BLaER1 (cell line): ENCODE measurements at regions not wholly inside any gene's neighbourhood (a gene's known extent, or its start where the extent isn't known, plus 50 kb on each side); places are given as distances from the start of the nearest gene placed in this dataset.

ENCODE experiments used
- H3K27ac ChIP-seq: shearing (Covaris generic); formaldehyde crosslinking; 2 replicates; pipeline ENCODE4 v1.8.1; 2022
- H3K27me3 ChIP-seq: shearing (Covaris generic); formaldehyde crosslinking; 2 replicates; pipeline ENCODE4 v1.8.1; 2022
- H3K36me3 ChIP-seq: shearing (Covaris generic); formaldehyde crosslinking; 2 replicates; pipeline ENCODE4 v1.8.1; 2022
- H3K4me1 ChIP-seq: shearing (Covaris generic); formaldehyde crosslinking; 2 replicates; pipeline ENCODE4 v1.8.1; 2022
- H3K4me2 ChIP-seq: shearing (Covaris generic); formaldehyde crosslinking; 2 replicates; pipeline ENCODE4 v1.8.1; 2022
- H3K4me3 ChIP-seq: shearing (Covaris generic); formaldehyde crosslinking; 2 replicates; pipeline ENCODE4 v1.8.1; 2022
- H3K9ac ChIP-seq: shearing (Covaris generic); formaldehyde crosslinking; 2 replicates; pipeline ENCODE4 v1.8.1; 2022
- H3K9me3 ChIP-seq: shearing (Covaris generic); formaldehyde crosslinking; 2 replicates; pipeline ENCODE4 v1.8.1; 2022
- H4K20me1 ChIP-seq: shearing (Covaris generic); formaldehyde crosslinking; 2 replicates; pipeline ENCODE4 v1.8.1; 2022
- Cebpa-rat ChIP-seq: shearing (Covaris generic); IDR thresholded peaks from 2 replicates; pipeline ENCODE4 v1.8.1; 2022

DNA sequence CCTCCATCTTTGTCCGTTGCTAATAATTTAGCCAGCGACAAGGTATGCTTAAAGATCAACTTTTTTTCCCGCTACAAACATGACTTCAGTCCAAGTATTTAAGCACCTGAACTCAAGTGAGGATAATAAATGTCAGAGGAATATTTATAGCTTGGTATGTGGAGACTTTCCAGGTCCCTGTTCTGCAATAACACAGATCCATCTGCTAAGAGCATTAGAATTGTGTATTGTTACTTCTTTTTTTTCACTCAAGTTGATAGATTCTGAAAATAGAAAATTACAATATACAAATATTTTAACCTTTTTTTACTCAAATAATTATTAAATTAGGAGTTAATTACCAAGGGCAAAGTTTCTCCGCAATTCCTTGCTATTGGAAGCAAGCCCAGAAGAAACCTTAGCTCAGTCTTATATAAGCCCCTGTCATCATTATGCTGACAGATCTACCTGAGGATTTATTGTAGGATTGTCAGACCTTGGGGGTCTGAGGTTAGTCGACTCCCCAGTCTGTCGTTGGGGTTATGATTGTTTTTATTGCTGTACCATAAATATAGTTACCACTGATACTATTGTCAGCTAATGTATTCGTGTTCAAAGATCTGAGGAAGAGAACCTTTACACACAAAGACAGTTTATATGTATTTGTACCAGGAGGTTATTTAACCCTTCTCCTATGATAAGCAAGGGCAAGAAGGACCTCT is 337.9 kb downstream of the TBX15 start:
- H3K9ac ChIP-seq = no peak overlapping the region
- H3K27ac ChIP-seq = no peak overlapping the region
- 0 out of 2 replicates have a peak, but pooled peaks cover 4% of the 10 kb centered on the region for H3K9me3 ChIP-seq
- H3K4me1 ChIP-seq = no peaks in the 10 kb centered on the region
- no peak overlapping the region for H3K4me2 ChIP-seq
- H3K36me3 ChIP-seq = no peaks in the 10 kb centered on the region
- no peak for TF ChIP-seq Cebpa-rat
- no peaks in the 10 kb centered on the region for H4K20me1 ChIP-seq
- no peaks in the 10 kb centered on the region for H3K27me3 ChIP-seq
- no peak overlapping the region for H3K4me3 ChIP-seq

DNA sequence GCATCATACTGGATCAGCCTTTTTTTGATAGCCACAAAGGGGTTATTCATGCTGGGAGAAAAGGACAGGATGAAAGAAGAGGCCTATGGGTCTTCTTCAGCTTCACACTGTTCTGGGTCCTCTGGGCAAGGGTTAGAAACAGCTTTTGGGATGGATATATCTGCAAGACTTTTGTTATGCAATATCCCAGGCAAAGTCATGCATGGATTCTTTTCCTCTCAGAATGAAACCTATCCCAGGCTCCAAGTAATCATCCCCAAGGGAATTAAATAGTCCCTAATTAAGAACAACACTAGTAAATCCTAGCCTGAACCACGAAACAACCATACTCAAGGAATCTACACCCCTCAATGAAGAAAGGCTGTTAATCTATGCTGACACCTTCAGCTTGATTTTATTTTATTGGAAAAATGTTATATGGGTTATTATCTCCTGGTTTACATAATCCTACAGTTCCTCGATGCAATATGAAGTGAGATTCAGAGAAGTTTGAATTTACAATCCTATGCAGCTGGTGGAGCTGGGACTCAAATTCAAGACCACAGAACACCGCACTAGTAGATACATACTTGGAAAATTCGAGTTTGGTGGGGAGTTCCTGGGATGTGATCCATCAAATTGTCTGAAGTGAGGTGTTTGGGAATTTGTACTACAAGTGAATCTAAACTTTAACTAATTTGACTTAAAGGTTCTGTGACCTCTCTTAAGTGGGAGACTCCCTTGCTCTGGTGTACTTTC is 338.6 kb downstream of the TBX15 start:
- Histone ChIP-seq H3K27ac (no peak overlapping the region), H4K20me1 (no peaks in the 10 kb centered on the region)

DNA sequence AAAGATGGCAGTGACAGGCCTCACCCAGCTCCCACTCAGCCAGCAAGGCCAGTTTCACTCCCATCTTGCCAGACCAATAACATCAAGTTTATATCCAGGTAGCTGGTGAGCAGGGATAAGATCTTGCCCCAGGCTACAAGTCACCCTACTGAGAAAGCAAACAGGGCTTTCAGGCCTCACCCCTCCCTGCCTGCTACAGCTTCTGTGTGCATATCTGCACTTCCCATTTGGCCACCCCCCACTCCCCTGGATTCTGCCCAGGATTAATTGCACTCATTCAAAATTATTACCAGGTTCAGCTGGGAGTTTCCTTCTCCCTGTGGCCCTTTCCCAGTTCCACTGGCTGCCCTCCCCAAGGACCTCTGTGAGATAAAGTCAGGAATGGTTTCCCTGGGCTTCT is 352.1 kb downstream of the TBX15 start:
- Histone ChIP-seq H3K4me2 (no peak overlapping the region), H4K20me1 (no peaks in the 10 kb centered on the region)
- TF ChIP-seq Cebpa-rat = no peak

More for the DNA sequence above, 338.6 kb downstream of the TBX15 start:
- TF ChIP-seq Cebpa-rat = no peak
- H3K9me3 ChIP-seq = 0 out of 2 replicates have a peak, but pooled peaks cover 4% of the 10 kb centered on the region
- no peak overlapping the region for H3K9ac ChIP-seq
- H3K4me3 ChIP-seq = no peak overlapping the region
- no peak overlapping the region for H3K4me2 ChIP-seq
- no peaks in the 10 kb centered on the region for H3K4me1 ChIP-seq
- no peaks in the 10 kb centered on the region for H3K36me3 ChIP-seq
- H3K27me3 ChIP-seq = no peaks in the 10 kb centered on the region

DNA sequence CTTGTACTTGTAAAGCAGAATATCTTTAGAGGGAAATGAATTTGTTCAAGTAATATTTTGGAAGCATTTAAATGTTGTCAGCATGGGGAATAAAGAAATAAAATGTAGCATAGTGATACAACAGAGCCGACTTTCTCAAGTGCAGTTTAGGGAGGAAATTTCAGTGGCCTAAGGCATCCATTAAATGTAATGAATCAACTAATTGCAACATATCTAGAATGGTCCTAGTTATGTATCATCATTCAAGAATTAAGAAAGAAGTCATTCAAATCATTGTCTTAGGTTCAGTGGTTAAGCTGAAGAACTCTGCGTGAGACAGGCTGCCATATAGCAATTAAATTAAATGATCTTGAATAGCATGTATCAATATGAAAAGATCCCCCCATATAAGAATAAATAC is 360.7 kb downstream of the TBX15 start:
- H3K9me3 ChIP-seq = no peaks in the 10 kb centered on the region
- H3K27me3 ChIP-seq = no peaks in the 10 kb centered on the region
- no peak overlapping the region for H3K9ac ChIP-seq
- no peak overlapping the region for H3K4me2 ChIP-seq
- H3K27ac ChIP-seq = no peak overlapping the region
- TF ChIP-seq Cebpa-rat = no peak
- no peaks in the 10 kb centered on the region for H3K36me3 ChIP-seq
- H4K20me1 ChIP-seq = no peaks in the 10 kb centered on the region
- no peaks in the 10 kb centered on the region for H3K4me1 ChIP-seq
- no peak overlapping the region for H3K4me3 ChIP-seq

More for the DNA sequence above, 352.1 kb downstream of the TBX15 start:
- Histone ChIP-seq H3K4me1 (no peaks in the 10 kb centered on the region), H3K9me3 (no peaks in the 10 kb centered on the region), H3K4me3 (no peak overlapping the region), H3K36me3 (no peaks in the 10 kb centered on the region), H3K9ac (no peak overlapping the region), H3K27me3 (no peaks in the 10 kb centered on the region), H3K27ac (no peak overlapping the region)

DNA sequence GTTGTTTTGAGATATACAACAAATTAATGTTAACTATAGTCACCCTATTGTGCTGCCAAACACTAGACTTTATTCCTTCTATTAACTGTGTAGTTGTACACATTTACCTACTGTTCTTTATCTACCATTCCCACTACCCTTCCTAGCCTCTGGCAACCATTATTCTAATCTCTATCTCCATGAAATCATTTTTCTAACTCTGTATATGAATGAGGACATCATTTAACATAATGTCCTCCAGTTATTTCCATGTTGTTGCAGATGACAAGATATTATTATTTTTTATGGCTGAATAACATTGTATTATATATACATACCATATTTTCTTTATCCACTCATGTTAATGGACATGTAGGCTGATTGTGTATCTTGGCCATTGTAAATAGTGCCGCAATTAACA is 366.3 kb downstream of the TBX15 start:
- no peak for TF ChIP-seq Cebpa-rat
- H3K27me3 ChIP-seq = no peaks in the 10 kb centered on the region
- H3K4me2 ChIP-seq = no peak overlapping the region
- no peaks in the 10 kb centered on the region for H4K20me1 ChIP-seq
- H3K4me1 ChIP-seq = no peaks in the 10 kb centered on the region
- H3K27ac ChIP-seq = no peak overlapping the region
- H3K9ac ChIP-seq = no peak overlapping the region
- no peak overlapping the region for H3K4me3 ChIP-seq
- no peaks in the 10 kb centered on the region for H3K9me3 ChIP-seq
- H3K36me3 ChIP-seq = no peaks in the 10 kb centered on the region

DNA sequence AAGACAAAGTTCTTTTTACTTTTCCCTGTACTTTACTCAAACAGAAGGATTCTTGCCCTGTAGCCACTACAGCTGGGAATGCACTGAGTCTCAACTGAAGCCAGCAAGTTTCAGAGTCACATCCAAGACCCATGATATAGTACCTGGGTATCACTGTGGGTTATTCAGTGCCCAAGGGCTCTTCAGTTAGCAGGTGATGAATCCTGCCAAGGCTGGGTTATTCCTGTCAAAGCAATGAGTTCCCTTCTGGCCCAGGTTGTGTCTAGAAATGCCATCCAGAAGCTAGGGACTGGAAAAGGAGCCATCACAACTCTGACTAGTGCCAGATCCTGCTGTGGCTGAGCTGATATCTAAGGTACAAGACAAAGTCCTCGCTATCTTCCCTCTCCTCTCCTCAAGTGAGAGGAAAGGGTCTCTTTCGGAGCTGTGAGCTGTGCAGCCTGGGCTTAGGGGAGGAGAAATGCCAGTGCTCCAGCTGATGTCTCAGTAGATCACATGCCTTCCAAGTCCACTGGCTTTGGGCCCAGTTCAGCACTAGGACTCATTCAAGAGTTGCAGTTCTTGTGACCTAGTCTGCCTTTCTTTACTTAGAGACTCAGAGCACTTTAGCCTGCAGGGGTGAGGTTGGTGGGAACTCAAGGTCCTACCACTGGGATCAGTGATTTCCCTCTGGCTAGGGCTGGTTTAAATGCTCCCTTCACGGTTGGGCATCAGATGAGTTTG is 369.4 kb downstream of the TBX15 start:
- Histone ChIP-seq H4K20me1 (no peaks in the 10 kb centered on the region), H3K9me3 (no peaks in the 10 kb centered on the region), H3K9ac (no peak overlapping the region), H3K4me1 (no peaks in the 10 kb centered on the region), H3K27me3 (no peaks in the 10 kb centered on the region), H3K36me3 (no peaks in the 10 kb centered on the region), H3K4me2 (no peak overlapping the region), H3K4me3 (no peak overlapping the region), H3K27ac (no peak overlapping the region)
- TF ChIP-seq Cebpa-rat = no peak

DNA sequence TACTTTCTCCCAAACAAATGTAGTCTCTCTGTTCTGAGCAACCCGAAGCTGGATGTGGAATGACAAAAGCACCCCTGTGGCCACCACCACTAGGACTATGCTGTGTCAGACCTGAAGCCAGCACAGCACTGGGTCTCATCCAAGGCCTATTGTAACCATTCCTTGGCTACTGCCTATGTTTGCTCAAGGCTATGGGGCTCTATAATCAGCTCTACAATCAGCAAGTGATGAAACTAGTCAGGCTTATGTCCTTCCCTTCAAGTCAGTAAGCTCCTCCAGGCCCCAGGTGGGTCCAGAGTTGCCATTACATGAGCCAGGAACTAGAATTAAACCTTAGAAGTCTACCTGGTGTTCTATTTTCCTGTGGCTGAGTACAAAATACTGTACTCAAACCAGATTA is 370.2 kb downstream of the TBX15 start:
- Histone ChIP-seq H3K4me2 (no peak overlapping the region), H3K4me1 (no peaks in the 10 kb centered on the region), H3K27ac (no peak overlapping the region), H3K36me3 (no peaks in the 10 kb centered on the region), H4K20me1 (no peaks in the 10 kb centered on the region), H3K27me3 (no peaks in the 10 kb centered on the region), H3K4me3 (no peak overlapping the region), H3K9me3 (no peaks in the 10 kb centered on the region), H3K9ac (no peak overlapping the region)
- TF ChIP-seq Cebpa-rat = no peak

DNA sequence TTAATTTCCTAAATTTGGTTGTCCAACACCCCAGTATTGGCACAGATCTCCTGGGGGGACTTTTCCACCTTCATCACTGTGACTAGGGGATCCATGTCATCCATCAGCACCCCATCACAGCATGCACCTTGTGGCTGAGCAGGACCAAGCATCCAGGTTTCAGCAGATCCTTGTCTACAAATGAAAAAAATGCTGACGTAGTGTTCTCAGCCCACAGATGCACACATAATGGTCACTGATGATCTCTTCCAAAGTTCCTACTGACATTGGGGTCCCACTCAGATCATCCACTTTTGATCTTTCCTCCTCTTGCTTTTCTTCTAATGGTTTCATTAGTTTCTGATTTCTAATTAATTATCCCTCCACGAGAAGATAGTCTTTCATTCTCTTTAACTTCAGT is 373.1 kb downstream of the TBX15 start:
- H3K4me1 ChIP-seq = no peaks in the 10 kb centered on the region
- no peak overlapping the region for H3K4me2 ChIP-seq
- no peaks in the 10 kb centered on the region for H3K9me3 ChIP-seq
- H4K20me1 ChIP-seq = no peaks in the 10 kb centered on the region
- H3K27ac ChIP-seq = no peak overlapping the region
- no peaks in the 10 kb centered on the region for H3K36me3 ChIP-seq
- no peaks in the 10 kb centered on the region for H3K27me3 ChIP-seq
- no peak overlapping the region for H3K4me3 ChIP-seq
- no peak overlapping the region for H3K9ac ChIP-seq
- no peak for TF ChIP-seq Cebpa-rat

DNA sequence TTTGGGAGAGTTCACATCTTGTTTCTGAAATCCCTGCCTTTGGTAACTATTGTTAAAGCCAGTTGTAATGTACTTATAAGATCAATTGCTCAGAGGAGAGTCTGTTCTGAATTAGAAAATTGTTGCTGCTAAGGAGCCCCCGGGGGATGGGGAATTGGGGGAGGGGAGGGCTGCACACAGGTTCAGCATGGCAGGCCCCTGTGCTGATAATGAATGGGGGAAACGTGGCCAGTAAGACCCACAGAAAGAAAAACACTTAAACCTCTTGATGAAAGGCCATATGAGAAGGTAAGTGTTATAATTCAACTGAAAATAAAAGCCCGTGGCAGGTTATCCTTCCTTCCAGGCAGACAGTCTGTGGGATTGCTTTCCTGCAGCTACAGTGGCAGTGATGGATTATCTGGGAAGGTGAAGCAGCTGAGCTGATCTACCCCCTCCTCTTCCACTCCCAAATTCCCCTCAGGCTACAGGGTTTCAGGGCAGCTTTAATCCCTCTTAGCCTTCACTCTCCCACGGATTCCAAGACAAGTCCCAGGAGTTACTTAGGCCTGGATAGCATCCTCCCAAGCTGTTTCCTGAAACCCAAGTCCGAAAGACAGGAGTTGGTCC is 398.8 kb downstream of the TBX15 start:
- no peak overlapping the region for H3K9ac ChIP-seq
- H3K4me3 ChIP-seq = no peak overlapping the region
- no peaks in the 10 kb centered on the region for H3K36me3 ChIP-seq
- no peaks in the 10 kb centered on the region for H3K9me3 ChIP-seq
- H4K20me1 ChIP-seq = no peaks in the 10 kb centered on the region
- H3K27me3 ChIP-seq = no peaks in the 10 kb centered on the region
- H3K4me2 ChIP-seq = no peak overlapping the region
- H3K4me1 ChIP-seq = no peaks in the 10 kb centered on the region
- TF ChIP-seq Cebpa-rat = no peak
- H3K27ac ChIP-seq = no peak overlapping the region

DNA sequence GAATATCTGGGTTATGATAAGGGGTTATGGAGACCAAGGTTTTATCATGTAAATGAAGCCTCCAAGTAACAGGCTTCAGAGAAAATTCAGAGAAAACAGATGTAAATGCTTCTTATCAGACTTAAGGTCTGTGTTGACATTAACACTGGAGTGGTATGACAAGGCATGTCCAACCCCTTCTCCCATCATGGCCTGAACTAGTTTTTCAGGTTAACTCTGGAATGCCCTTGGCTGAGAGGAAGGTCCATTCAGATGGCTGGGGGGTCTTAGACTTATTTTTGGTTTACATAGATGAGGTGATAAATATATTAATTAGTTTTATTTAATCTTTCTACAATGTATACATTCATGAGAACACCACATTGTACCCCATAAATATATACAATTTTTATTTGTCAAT is 399.6 kb downstream of the TBX15 start:
- Histone ChIP-seq H3K27me3 (no peaks in the 10 kb centered on the region), H3K27ac (no peak overlapping the region), H3K9ac (no peak overlapping the region), H3K9me3 (no peaks in the 10 kb centered on the region), H4K20me1 (no peaks in the 10 kb centered on the region), H3K4me1 (no peaks in the 10 kb centered on the region), H3K36me3 (no peaks in the 10 kb centered on the region), H3K4me3 (no peak overlapping the region), H3K4me2 (no peak overlapping the region)
- no peak for TF ChIP-seq Cebpa-rat
